ENCODE measurements at regions not wholly inside any gene's neighbourhood (a gene's known extent, or its start where the extent isn't known, plus 50 kb on each side); places are given as distances from the start of the nearest gene placed in this dataset.
"Not testable (repeated sequence)": the region's sequence is repeated elsewhere in the genome, so short reads cannot be mapped to it uniquely, and the experiment has no call there.

GRCh38 chr6:140036196-140036595, 661.7 kb upstream of the CITED2 start:
- no peak for DNase-seq (ENCODE audit: low read depth in 2 of 2, low spot score in 1 of 2)

GRCh38 chr6:140032189-140032588, 657.7 kb upstream of the CITED2 start:
- no peak for DNase-seq (ENCODE audit: low read depth in 2 of 2, low spot score in 1 of 2)

GRCh38 chr6:140029551-140029950, 655.1 kb upstream of the CITED2 start:
- DNase-seq (ENCODE audit: low read depth in 2 of 2, low spot score in 1 of 2): no peak

- DNase-seq (ENCODE audit: low read depth in 2 of 2, low spot score in 1 of 2): no peak
These were observed 652.8 kb upstream of the CITED2 start for GRCh38 chr6:140027219-140027618.

GRCh38 chr6:140026546-140026945, 652.1 kb upstream of the CITED2 start:
- no peak for DNase-seq (ENCODE audit: low read depth in 2 of 2, low spot score in 1 of 2)

- no peak for DNase-seq (ENCODE audit: low read depth in 2 of 2, low spot score in 1 of 2)
These were observed 650.7 kb upstream of the CITED2 start for GRCh38 chr6:140025171-140025570.

GRCh38 chr6:140020207-140020791, 645.9 kb upstream of the CITED2 start:
- DNase-seq (ENCODE audit: low read depth in 2 of 2, low spot score in 1 of 2): no peak

- DNase-seq (ENCODE audit: low read depth in 2 of 2, low spot score in 1 of 2): no peak
These were observed 644.1 kb upstream of the CITED2 start for GRCh38 chr6:140018588-140018987.

- no peak for DNase-seq (ENCODE audit: low read depth in 2 of 2, low spot score in 1 of 2)
These were observed 643.0 kb upstream of the CITED2 start for GRCh38 chr6:140017470-140017869.

- no peak for DNase-seq (ENCODE audit: low read depth in 2 of 2, low spot score in 1 of 2)
These were observed 637.7 kb upstream of the CITED2 start for GRCh38 chr6:140012150-140012549.

- DNase-seq (ENCODE audit: low read depth in 2 of 2, low spot score in 1 of 2): no peak
These were observed 637.1 kb upstream of the CITED2 start for GRCh38 chr6:140011537-140011936.

GRCh38 chr6:140009286-140009685, 634.8 kb upstream of the CITED2 start:
- no peak for DNase-seq (ENCODE audit: low read depth in 2 of 2, low spot score in 1 of 2)

GRCh38 chr6:140007525-140007924, 633.1 kb upstream of the CITED2 start:
- no peak for DNase-seq (ENCODE audit: low read depth in 2 of 2, low spot score in 1 of 2)

- DNase-seq (ENCODE audit: low read depth in 2 of 2, low spot score in 1 of 2): no peak
These were observed 628.8 kb upstream of the CITED2 start for GRCh38 chr6:140003217-140003616.

GRCh38 chr6:140002396-140003022, 628.1 kb upstream of the CITED2 start:
- no peak for DNase-seq (ENCODE audit: low read depth in 2 of 2, low spot score in 1 of 2)

GRCh38 chr6:140001821-140002341, 627.4 kb upstream of the CITED2 start:
- DNase-seq (ENCODE audit: low read depth in 2 of 2, low spot score in 1 of 2): no peak

- DNase-seq (ENCODE audit: low read depth in 2 of 2, low spot score in 1 of 2): no peak
These were observed 626.6 kb upstream of the CITED2 start for GRCh38 chr6:140001005-140001404.

GRCh38 chr6:139999661-140000060, 625.2 kb upstream of the CITED2 start:
- not testable (repeated sequence) for DNase-seq (ENCODE audit: low read depth in 2 of 2, low spot score in 1 of 2)

GRCh38 chr6:139998478-139998877, 624.0 kb upstream of the CITED2 start:
- not testable (repeated sequence) for DNase-seq (ENCODE audit: low read depth in 2 of 2, low spot score in 1 of 2)

GRCh38 chr6:139996253-139996834, 621.9 kb upstream of the CITED2 start:
- no peak for DNase-seq (ENCODE audit: low read depth in 2 of 2, low spot score in 1 of 2)

- DNase-seq (ENCODE audit: low read depth in 2 of 2, low spot score in 1 of 2): no peak
These were observed 620.5 kb upstream of the CITED2 start for GRCh38 chr6:139994998-139995397.

- DNase-seq (ENCODE audit: low read depth in 2 of 2, low spot score in 1 of 2): no peak
These were observed 616.5 kb upstream of the CITED2 start for GRCh38 chr6:139990856-139991465.

All from stimulated activated CD8-positive, alpha-beta memory T cell treated with anti-CD3 and anti-CD28 coated beads, Interleukin-4, amount 100 ng/mL, for 4 hours (primary cell).